Tibial nerve (tissue), 4 donors: ENCODE measurements at regions not wholly inside any gene's neighbourhood (a gene's known extent, or its start where the extent isn't known, plus 50 kb on each side); places are given as distances from the start of the nearest gene placed in this dataset.
"Not testable (repeated sequence)": the region's sequence is repeated elsewhere in the genome, so short reads cannot be mapped to it uniquely, and the experiment has no call there.

Experiments used
- EP300 ChIP-seq, 2 donors: sonication (generic); formaldehyde crosslinking; IDR thresholded peaks; one replicate each; pipeline ENCODE4 v1.6.1; 2017; ENCODE audit warnings: antibody characterized with exemption in 2 of 2, mild to moderate bottlenecking in 1 of 2
- TF ChIP-seq, protein P1 (sequence below), 5 experiments: fragments of 200-600 bp in 3 of 5; fragments of 450-650 bp in 2 of 5; sonication (generic) in 3 of 5; IDR thresholded peaks; one replicate each; pipeline ENCODE4 v1.5.1; 2016 to 2019; ENCODE audit warnings: antibody characterized with exemption in 5 of 5, mild to moderate bottlenecking in 3 of 5, moderate library complexity in 2 of 5

DNA sequence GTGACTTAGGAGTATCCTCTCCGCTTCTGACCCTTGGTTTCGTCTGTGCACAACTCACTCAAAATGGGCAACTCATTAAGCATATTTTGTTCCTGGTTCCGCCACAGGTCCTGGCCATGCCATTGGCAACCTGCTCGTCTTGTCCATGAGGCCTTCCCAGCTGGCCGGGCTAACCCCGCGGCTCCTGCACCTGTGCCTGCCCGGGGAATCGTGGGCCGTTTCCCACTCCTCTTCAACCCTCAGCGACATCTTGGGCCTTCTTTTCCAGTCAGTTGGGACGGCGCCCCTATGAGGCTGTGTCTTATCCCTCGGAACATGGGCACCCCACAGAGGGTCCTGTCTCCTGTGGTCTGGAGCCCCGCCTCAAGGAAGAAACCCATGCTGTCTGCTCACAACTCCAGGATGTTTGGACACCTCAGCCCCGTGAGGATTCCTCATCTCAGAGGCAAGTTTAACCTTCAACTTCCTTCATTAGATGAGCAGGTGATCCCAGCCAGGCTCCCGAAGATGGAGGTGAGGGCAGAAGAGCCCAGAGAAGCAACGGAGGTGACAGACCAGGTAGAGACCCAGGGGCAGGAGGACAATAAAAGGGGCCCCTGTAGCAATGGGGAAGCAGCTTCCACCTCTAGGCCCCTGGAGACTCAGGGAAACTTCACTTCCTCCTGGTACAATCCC is 574.8 kb upstream of the C9orf72 start:
- TF ChIP-seq, protein P1, sequence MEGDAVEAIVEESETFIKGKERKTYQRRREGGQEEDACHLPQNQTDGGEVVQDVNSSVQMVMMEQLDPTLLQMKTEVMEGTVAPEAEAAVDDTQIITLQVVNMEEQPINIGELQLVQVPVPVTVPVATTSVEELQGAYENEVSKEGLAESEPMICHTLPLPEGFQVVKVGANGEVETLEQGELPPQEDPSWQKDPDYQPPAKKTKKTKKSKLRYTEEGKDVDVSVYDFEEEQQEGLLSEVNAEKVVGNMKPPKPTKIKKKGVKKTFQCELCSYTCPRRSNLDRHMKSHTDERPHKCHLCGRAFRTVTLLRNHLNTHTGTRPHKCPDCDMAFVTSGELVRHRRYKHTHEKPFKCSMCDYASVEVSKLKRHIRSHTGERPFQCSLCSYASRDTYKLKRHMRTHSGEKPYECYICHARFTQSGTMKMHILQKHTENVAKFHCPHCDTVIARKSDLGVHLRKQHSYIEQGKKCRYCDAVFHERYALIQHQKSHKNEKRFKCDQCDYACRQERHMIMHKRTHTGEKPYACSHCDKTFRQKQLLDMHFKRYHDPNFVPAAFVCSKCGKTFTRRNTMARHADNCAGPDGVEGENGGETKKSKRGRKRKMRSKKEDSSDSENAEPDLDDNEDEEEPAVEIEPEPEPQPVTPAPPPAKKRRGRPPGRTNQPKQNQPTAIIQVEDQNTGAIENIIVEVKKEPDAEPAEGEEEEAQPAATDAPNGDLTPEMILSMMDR (IDR thresholded peaks at IDR 0.05), result not testable (repeated sequence)
- TF ChIP-seq EP300 (IDR thresholded peaks at IDR 0.05), result not testable (repeated sequence)
